Chondrocyte (in vitro differentiated cells): ENCODE measurements at regions not wholly inside any gene's neighbourhood (a gene's known extent, or its start where the extent isn't known, plus 50 kb on each side); places are given as distances from the start of the nearest gene placed in this dataset.

Source experiments
- DNase-seq: peaks from one replicate; pipeline ENCODE4 v3.0.0; 2021; ENCODE audit warnings: mixed read lengths, low spot score
- H3K27ac Mint-ChIP-seq: one replicate; pipeline ENCODE4 v1.8.0; 2021; ENCODE audit warnings: mild to moderate bottlenecking, moderate library complexity, mixed read lengths; ENCODE audit not compliant: unreplicated experiment
- H3K27me3 Mint-ChIP-seq: 2 replicates; pipeline ENCODE4 v1.8.0; 2021; ENCODE audit warnings: low read depth, mixed read lengths
- H3K36me3 Mint-ChIP-seq: 2 replicates; pipeline ENCODE4 v1.8.0; 2021; ENCODE audit warnings: low read depth, mixed read lengths
- H3K4me1 Mint-ChIP-seq: 2 replicates; pipeline ENCODE4 v1.8.0; 2021; ENCODE audit warnings: low read depth, mild to moderate bottlenecking, mixed read lengths
- H3K4me3 Mint-ChIP-seq: one replicate; pipeline ENCODE4 v1.8.0; 2021; ENCODE audit warnings: mild to moderate bottlenecking, moderate library complexity, mixed read lengths; ENCODE audit not compliant: unreplicated experiment
- H3K9me3 Mint-ChIP-seq: 2 replicates; pipeline ENCODE4 v1.8.0; 2021; ENCODE audit warnings: low read depth, mixed read lengths
- TF ChIP-seq, protein P1 (sequence below): fragments of 200-600 bp; sonication (generic); IDR thresholded peaks from 2 replicates; pipeline ENCODE4 v1.5.0; 2021; ENCODE audit warnings: antibody characterized with exemption, mild to moderate bottlenecking, moderate library complexity

DNA sequence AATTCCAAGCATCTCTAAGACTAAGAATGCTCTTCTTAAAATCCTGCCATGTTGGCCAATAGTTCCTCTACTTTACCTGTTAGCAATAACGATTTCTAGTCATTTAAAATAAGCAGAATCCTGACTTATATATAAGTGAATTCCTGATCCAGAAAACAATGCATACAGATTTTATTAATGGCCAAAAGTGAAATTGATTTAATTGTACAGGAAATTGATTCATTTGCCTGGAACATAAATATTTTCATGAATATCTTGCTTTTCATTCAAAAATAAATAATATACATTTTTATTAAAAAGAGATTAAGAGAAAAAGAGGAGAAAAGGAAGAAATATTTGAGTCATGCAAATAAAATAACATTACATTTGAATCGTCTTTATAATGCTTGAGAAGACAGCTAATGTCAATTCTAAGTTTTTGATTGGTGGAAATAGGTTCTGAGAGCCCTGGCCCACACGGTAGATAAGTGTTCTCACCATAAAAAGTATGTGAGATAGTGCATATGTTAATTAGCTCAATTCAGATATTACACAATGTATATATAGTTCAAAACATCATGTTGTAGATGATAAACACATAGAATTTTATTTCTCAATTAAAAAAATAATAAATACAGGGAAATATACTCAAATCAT lies 323.2 kb upstream of the MIR17HG start:
- Mint-ChIP-seq H3K27me3 (peaks cover 4% of the 10 kb centered on the region), H3K36me3 (no peaks in the 10 kb centered on the region), H3K27ac (no peak overlapping the region), H3K4me3 (no peak overlapping the region), H3K9me3 (no peaks in the 10 kb centered on the region), H3K4me1 (peaks cover 12% of the 10 kb centered on the region)
- TF ChIP-seq, protein P1, sequence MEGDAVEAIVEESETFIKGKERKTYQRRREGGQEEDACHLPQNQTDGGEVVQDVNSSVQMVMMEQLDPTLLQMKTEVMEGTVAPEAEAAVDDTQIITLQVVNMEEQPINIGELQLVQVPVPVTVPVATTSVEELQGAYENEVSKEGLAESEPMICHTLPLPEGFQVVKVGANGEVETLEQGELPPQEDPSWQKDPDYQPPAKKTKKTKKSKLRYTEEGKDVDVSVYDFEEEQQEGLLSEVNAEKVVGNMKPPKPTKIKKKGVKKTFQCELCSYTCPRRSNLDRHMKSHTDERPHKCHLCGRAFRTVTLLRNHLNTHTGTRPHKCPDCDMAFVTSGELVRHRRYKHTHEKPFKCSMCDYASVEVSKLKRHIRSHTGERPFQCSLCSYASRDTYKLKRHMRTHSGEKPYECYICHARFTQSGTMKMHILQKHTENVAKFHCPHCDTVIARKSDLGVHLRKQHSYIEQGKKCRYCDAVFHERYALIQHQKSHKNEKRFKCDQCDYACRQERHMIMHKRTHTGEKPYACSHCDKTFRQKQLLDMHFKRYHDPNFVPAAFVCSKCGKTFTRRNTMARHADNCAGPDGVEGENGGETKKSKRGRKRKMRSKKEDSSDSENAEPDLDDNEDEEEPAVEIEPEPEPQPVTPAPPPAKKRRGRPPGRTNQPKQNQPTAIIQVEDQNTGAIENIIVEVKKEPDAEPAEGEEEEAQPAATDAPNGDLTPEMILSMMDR = no peak
- DNase-seq = no peak

DNA sequence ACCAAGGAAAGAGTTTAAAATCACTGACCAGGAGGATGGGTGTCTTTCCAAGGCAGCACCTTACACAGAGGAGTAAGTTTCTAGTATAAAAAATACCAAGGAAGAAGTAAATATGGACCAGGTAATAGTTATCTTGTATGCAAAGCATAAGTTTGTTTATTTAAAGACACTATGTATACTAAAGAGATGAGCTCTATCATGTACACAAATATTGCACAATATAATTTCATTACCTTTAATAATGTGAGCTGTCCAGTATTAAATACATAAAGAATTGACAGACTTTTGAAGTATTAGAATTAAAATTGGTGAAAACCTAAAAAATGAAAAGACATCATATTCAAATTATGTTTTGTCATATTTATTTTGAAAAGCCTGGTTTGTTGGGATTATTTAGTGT lies 322.0 kb upstream of the MIR17HG start:
- Mint-ChIP-seq H3K4me1 (peaks cover 12% of the 10 kb centered on the region), H3K36me3 (no peaks in the 10 kb centered on the region), H3K9me3 (no peaks in the 10 kb centered on the region), H3K27me3 (peaks cover 4% of the 10 kb centered on the region), H3K27ac (no peak overlapping the region), H3K4me3 (no peak overlapping the region)
- TF ChIP-seq, protein P1 = no peak
- DNase-seq = no peak

DNA sequence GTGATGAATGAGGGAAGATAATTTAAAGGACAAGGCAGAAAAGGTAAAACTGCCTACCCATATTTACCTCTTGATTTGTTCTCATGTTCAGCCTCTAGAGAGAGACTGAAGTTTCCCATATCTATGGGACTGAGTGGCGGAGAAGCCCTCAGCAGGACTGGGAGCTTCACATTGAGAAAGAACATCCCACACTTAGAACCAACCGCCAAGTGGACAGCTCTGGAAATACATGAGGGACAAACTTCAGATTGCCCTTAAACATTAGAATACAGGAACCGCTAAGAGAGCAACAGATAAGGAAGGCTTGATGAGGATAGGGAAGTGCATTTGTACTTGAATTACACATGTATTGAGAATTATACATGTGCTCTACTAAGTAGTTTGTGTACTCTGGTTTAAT lies 316.0 kb upstream of the MIR17HG start:
- H3K9me3 Mint-ChIP-seq = peaks cover 5% of the 10 kb centered on the region

DNA sequence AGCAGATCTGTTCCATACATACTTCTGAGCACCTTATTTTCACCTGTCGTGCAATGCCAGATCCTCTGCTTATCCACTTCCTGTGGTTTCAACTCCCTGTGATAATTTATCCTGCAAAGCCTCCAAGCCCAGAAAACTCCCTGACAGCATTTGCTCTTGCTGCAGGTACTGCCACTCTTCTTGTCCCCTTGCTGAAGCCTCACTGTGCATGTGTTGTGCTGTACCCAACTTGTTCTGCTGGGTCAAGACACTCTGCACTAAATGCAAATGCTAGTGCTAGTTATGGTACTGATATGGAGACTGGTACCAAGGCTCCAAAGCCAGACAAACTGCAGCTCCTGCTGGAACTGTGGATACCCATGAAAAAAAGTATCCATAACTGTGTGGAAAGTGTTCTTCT lies 315.4 kb upstream of the MIR17HG start:
- peaks cover 2% of the 10 kb centered on the region for H3K27me3 Mint-ChIP-seq
- no peak overlapping the region for H3K27ac Mint-ChIP-seq
- TF ChIP-seq, protein P1 = no peak
- H3K4me3 Mint-ChIP-seq = no peak overlapping the region
- peaks cover 5% of the 10 kb centered on the region for H3K9me3 Mint-ChIP-seq
- no peaks in the 10 kb centered on the region for H3K36me3 Mint-ChIP-seq
- H3K4me1 Mint-ChIP-seq = no peaks in the 10 kb centered on the region
- DNase-seq = no peak

More for the DNA sequence above, 316.0 kb upstream of the MIR17HG start:
- DNase-seq = no peak
- Mint-ChIP-seq H3K4me1 (no peaks in the 10 kb centered on the region), H3K27ac (no peak overlapping the region), H3K4me3 (no peak overlapping the region), H3K36me3 (no peaks in the 10 kb centered on the region), H3K27me3 (peaks cover 4% of the 10 kb centered on the region)
- TF ChIP-seq, protein P1 = peak; percentile 8

DNA sequence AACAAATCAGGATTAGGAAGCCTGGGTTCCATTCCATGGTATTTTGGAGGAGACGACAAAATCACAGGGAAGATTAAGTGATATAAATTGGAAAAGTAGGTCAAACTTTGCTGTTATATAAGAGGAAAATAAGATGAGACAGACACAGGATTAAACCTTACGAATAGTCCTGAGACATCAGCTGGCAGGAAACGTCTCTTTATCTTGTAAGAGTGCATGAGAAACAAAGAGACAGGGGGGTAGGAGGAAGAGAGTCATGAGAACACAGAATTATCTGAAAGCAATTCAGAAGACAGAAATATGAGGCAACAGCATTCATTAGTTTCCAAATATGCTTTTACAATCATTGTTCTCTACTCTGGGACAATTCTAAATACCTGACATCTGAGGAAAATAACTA lies 310.6 kb upstream of the MIR17HG start:
- Mint-ChIP-seq H3K27ac (no peak overlapping the region), H3K9me3 (peaks cover 5% of the 10 kb centered on the region), H3K36me3 (no peaks in the 10 kb centered on the region), H3K4me1 (no peaks in the 10 kb centered on the region), H3K4me3 (no peak overlapping the region), H3K27me3 (peaks cover 2% of the 10 kb centered on the region)
- DNase-seq = no peak
- TF ChIP-seq, protein P1 = no peak
